ENCODE measurements at regions not wholly inside any gene's neighbourhood (a gene's known extent, or its start where the extent isn't known, plus 50 kb on each side); places are given as distances from the start of the nearest gene placed in this dataset.
"Not testable (repeated sequence)": the region's sequence is repeated elsewhere in the genome, so short reads cannot be mapped to it uniquely, and the experiment has no call there.

- DNase-seq, result not testable (repeated sequence)
These were observed 357.3 kb upstream of the WSB1 start for GRCh38 chr17:26936645-26937044.

GRCh38 chr17:26937750-26938322 is 356.1 kb upstream of the WSB1 start:
- not testable (repeated sequence) for DNase-seq

- DNase-seq, result not testable (repeated sequence)
These were observed 354.2 kb upstream of the WSB1 start for GRCh38 chr17:26939755-26940154.

- DNase-seq, result not testable (repeated sequence)
These were observed 353.3 kb upstream of the WSB1 start for GRCh38 chr17:26940587-26940986.

- no peak for DNase-seq
- no peak for TF ChIP-seq GATA1 (IDR thresholded peaks at IDR 0.05; ENCODE audit: low read depth, low read length)
- no peak for TF ChIP-seq POLR2A (IDR thresholded peaks at IDR 0.05; ENCODE audit: low read length)
These were observed 331.4 kb upstream of the WSB1 start for GRCh38 chr17:26962255-26963162.

GRCh38 chr17:26963163-26963503 is 330.8 kb upstream of the WSB1 start:
- TF ChIP-seq GATA1 (IDR thresholded peaks at IDR 0.05; ENCODE audit: low read depth, low read length), result no peak
- no peak for TF ChIP-seq POLR2A (IDR thresholded peaks at IDR 0.05; ENCODE audit: low read length)
- DNase-seq, result no peak

- DNase-seq, result not testable (repeated sequence)
These were observed 327.9 kb upstream of the WSB1 start for GRCh38 chr17:26965898-26966624.

GRCh38 chr17:26966625-26967179 is 327.2 kb upstream of the WSB1 start:
- DNase-seq, result not testable (repeated sequence)

GRCh38 chr17:26981845-26982425 is 312.0 kb upstream of the WSB1 start:
- DNase-seq, result not testable (repeated sequence)

GRCh38 chr17:26982563-26982962 is 311.4 kb upstream of the WSB1 start:
- DNase-seq, result not testable (repeated sequence)

- not testable (repeated sequence) for DNase-seq
These were observed 306.1 kb upstream of the WSB1 start for GRCh38 chr17:26987851-26988250.

GRCh38 chr17:26994648-26995047 is 299.3 kb upstream of the WSB1 start:
- DNase-seq, result not testable (repeated sequence)

- DNase-seq, result not testable (repeated sequence)
These were observed 297.6 kb upstream of the WSB1 start for GRCh38 chr17:26996146-26996916.

- DNase-seq, result not testable (repeated sequence)
These were observed 286.0 kb upstream of the WSB1 start for GRCh38 chr17:27007734-27008531.
